IMR-90 (cell line): ENCODE measurements at regions not wholly inside any gene's neighbourhood (a gene's known extent, or its start where the extent isn't known, plus 50 kb on each side); places are given as distances from the start of the nearest gene placed in this dataset.

Experiments used
- ATAC-seq: fragments of 200-7000 bp; cut with Tn5 transposase; 2 replicates; pipeline ENCODE4 v1.9.1; 2020; ENCODE audit warnings: low read depth, mild to moderate bottlenecking, moderate library complexity
- BruUV-seq: library from RNA; stranded (reverse); fragments of 400-500 nt; replicated peaks from 2 replicates; lab custom pipeline; 2021; lab: Mats Ljungman, UMichigan
- CTCF ChIA-PET: fragments of 300-600 bp; formaldehyde crosslinking; extraction: SDS; loops from one replicate; lab custom pipeline; 2021; ENCODE audit warnings: antibody characterized with exemption; lab: Yijun Ruan, JAX
- POLR2A ChIA-PET: fragments of 300-600 bp; sonication (Branson Sonifier 250); formaldehyde crosslinking; loops from one replicate; lab custom pipeline; 2022; ENCODE audit warnings: antibody characterized with exemption; ENCODE audit not compliant: unreplicated experiment; lab: Charles Lee
- DNase-seq: peaks from one replicate; pipeline ENCODE4 v3.0.0; 2013
- H2AFZ ChIP-seq: replicated peaks from 2 replicates; pipeline ENCODE3; 2013; ENCODE audit warnings: low read length, mild to moderate bottlenecking; ENCODE audit not compliant: poor library complexity
- H2AK5ac ChIP-seq: 2 replicates; pipeline ENCODE4 v1.6.1; 2013; ENCODE audit warnings: low read depth, low read length, inconsistent platforms
- H2AK9ac ChIP-seq: replicated peaks from 2 replicates; pipeline ENCODE3; 2013; ENCODE audit warnings: mild to moderate bottlenecking, low read depth, low read length, moderate library complexity; ENCODE audit not compliant: poor library complexity
- H2BK120ac ChIP-seq: 2 replicates; pipeline ENCODE4 v1.6.1; 2013; ENCODE audit warnings: low read depth, low read length, inconsistent platforms
- H2BK15ac ChIP-seq: 3 replicates; pipeline ENCODE4 v1.6.1; 2013; ENCODE audit warnings: low read depth, low read length, inconsistent platforms
- H2BK20ac ChIP-seq: 2 replicates; pipeline ENCODE4 v1.6.1; 2013; ENCODE audit warnings: low read depth, mild to moderate bottlenecking, inconsistent platforms, low read length, moderate library complexity
- H2BK5ac ChIP-seq: 2 replicates; pipeline ENCODE4 v1.6.1; 2013; ENCODE audit warnings: mild to moderate bottlenecking, low read depth, low read length, inconsistent platforms; ENCODE audit not compliant: poor library complexity, severe bottlenecking
- H3K14ac ChIP-seq: replicated peaks from 2 replicates; pipeline ENCODE4 v1.6.1; 2013; ENCODE audit warnings: low read depth, low read length, inconsistent platforms
- H3K18ac ChIP-seq: 2 replicates; pipeline ENCODE4 v1.6.1; 2013; ENCODE audit warnings: low read depth, low read length, control low read depth
- H3K23ac ChIP-seq: 2 replicates; pipeline ENCODE4 v1.6.1; 2013; ENCODE audit warnings: low read depth, low read length, inconsistent platforms
- H3K27ac ChIP-seq: 2 replicates; pipeline ENCODE4 v1.5.1; 2013; ENCODE audit warnings: mild to moderate bottlenecking, control low read depth, low read length; ENCODE audit not compliant: insufficient read depth
- H3K27me3 ChIP-seq: 2 replicates; pipeline ENCODE4 v1.6.1; 2013; ENCODE audit warnings: low read length; ENCODE audit not compliant: control insufficient read depth, insufficient read depth
- H3K36me3 ChIP-seq: 2 replicates; pipeline ENCODE4 v1.6.1; 2013; ENCODE audit warnings: low read length, mixed read lengths; ENCODE audit not compliant: control insufficient read depth, insufficient read depth
- H3K4ac ChIP-seq: 2 replicates; pipeline ENCODE4 v1.6.1; 2013; ENCODE audit warnings: low read depth, low read length, inconsistent platforms
- H3K4me1 ChIP-seq: 2 replicates; pipeline ENCODE4 v1.6.1; 2013; ENCODE audit warnings: low read length, mixed read lengths; ENCODE audit not compliant: control insufficient read depth, insufficient read depth
- H3K4me2 ChIP-seq: 2 replicates; pipeline ENCODE4 v1.6.1; 2013; ENCODE audit warnings: low read depth, mild to moderate bottlenecking, control low read depth, low read length, moderate library complexity
- H3K4me3 ChIP-seq: 2 replicates; pipeline ENCODE4 v1.5.1; 2013; ENCODE audit warnings: low read depth, mild to moderate bottlenecking, control low read depth, low read length, moderate library complexity; ENCODE audit not compliant: insufficient read depth
- H3K56ac ChIP-seq: 2 replicates; pipeline ENCODE4 v1.6.1; 2013; ENCODE audit warnings: low read length, inconsistent platforms; ENCODE audit not compliant: insufficient read depth; ENCODE audit errors: extremely low read depth
- H3K79me1 ChIP-seq, 2 experiments: 2 replicates each; pipeline ENCODE4 v1.6.1; 2013; ENCODE audit warnings: low read length in 2 of 2, inconsistent platforms in 1 of 2, low read depth in 1 of 2
- H3K9ac ChIP-seq: 2 replicates; pipeline ENCODE4 v1.6.1; 2013; ENCODE audit warnings: low read depth, low read length, control low read depth
- H3K9me1 ChIP-seq: 2 replicates; pipeline ENCODE4 v1.6.1; 2013; ENCODE audit warnings: low read length, inconsistent platforms; ENCODE audit not compliant: insufficient read depth
- H3K9me3 ChIP-seq: 2 replicates; pipeline ENCODE4 v1.6.1; 2013; ENCODE audit warnings: low read length; ENCODE audit not compliant: control insufficient read depth, insufficient read depth
- H4K20me1 ChIP-seq: 2 replicates; pipeline ENCODE4 v1.6.1; 2013; ENCODE audit warnings: low read length, inconsistent platforms; ENCODE audit not compliant: insufficient read depth
- H4K5ac ChIP-seq: 2 replicates; pipeline ENCODE4 v1.6.1; 2013; ENCODE audit warnings: mild to moderate bottlenecking, low read depth, low read length, control low read depth
- H4K8ac ChIP-seq, 2 experiments: 2 replicates each; pipeline ENCODE4 v1.6.1; 2013; ENCODE audit warnings: low read depth in 2 of 2, low read length in 2 of 2, control low read depth in 1 of 2, inconsistent platforms in 1 of 2
- H4K91ac ChIP-seq: 2 replicates; pipeline ENCODE4 v1.6.1; 2013; ENCODE audit warnings: low read depth, low read length, inconsistent platforms; ENCODE audit not compliant: insufficient read depth
- CHD1 ChIP-seq: IDR thresholded peaks from 2 replicates; pipeline ENCODE4 v1.6.1; 2012; ENCODE audit warnings: low read depth, low read length, improper control_type of control experiment
- MXI1 ChIP-seq: IDR thresholded peaks from 2 replicates; pipeline ENCODE4 v1.6.1; 2012; ENCODE audit warnings: low read depth, mild to moderate bottlenecking, low read length, moderate library complexity, borderline replicate concordance
- SMC3 ChIP-seq: fragments of 150-350 bp; IDR thresholded peaks from 2 replicates; pipeline ENCODE4 v1.6.1; 2016; ENCODE audit warnings: low read depth, mild to moderate bottlenecking, antibody characterized with exemption, low read length, moderate library complexity
- WGBS, 2 experiments: methylation state at CpG; one replicate each; pipeline versions ENCODE4 v1.1.5 to v1.1.7; 2013; ENCODE audit warnings: missing lambda C conversion rate in 2 of 2; ENCODE audit not compliant: insufficient read length in 1 of 2; ENCODE audit errors: extremely low coverage in 2 of 2; 5-methylcytosine and 5-hydroxymethylcytosine counted together
- dilution Hi-C: fragments of 300-500 bp; cut with HindIII; formaldehyde crosslinking; loops from one replicate; pipeline ENCODE4 v1.14.3; 2018; ENCODE audit warnings: low sequenced_read_pairs; ENCODE audit not compliant: unreplicated experiment
- in situ Hi-C: fragments of 300-500 bp; cut with MboI; formaldehyde crosslinking; loops from 3 replicates; pipeline ENCODE4 v1.14.3; 2019; ENCODE audit warnings: low sequenced_read_pairs, inconsistent platforms, mixed read lengths
- intact Hi-C: fragments of 100-400 bp; cut with micrococcal nuclease; formaldehyde crosslinking; loops from 2 replicates; pipeline ENCODE4 v1.10.0; 2022
- TF ChIP-seq, protein P1 (sequence below): fragments of 150-350 bp; IDR thresholded peaks from 2 replicates; pipeline ENCODE4 v1.6.1; 2016; ENCODE audit warnings: low read depth, mild to moderate bottlenecking, low read length, moderate library complexity, borderline replicate concordance

DNA sequence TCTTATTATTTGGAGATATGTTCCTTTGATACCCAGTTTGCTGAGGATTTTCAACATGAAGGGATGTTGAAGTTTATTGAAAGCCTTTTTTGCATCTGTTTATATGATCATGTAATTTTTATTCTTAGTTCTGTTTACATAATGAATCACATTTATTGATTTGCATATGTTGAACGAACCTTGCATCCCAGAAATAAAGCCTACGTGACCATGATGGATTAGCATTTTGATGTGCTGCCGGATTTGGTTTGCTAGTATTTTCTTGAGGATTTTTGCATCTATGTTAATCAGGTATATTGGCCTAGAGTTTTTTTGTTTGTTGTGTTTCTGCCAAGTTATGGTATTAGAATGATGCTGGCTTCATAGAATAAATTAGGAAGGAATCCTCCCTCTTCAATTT, 161.4 kb upstream of the ITGA1 start:
- CTCF ChIA-PET = no interaction called here
- H2AK5ac ChIP-seq = no peak overlapping the region
- no peak overlapping the region for H3K4me2 ChIP-seq
- H3K27ac ChIP-seq = no peak overlapping the region
- BruUV-seq = no TSS peak
- H4K5ac ChIP-seq = no peak overlapping the region
- intact Hi-C loops (no loop called here), in situ Hi-C loops (no loop called here), dilution Hi-C loops (no loop called here)
- no peaks in the 10 kb centered on the region for H3K27me3 ChIP-seq
- H3K4ac ChIP-seq = no peak overlapping the region
- ATAC-seq (no peak), DNase-seq (no peak)
- H2AK9ac ChIP-seq = no peak overlapping the region
- no peak overlapping the region for H3K14ac ChIP-seq
- no peak overlapping the region for H2BK120ac ChIP-seq
- POLR2A ChIA-PET = no interaction called here
- no peak overlapping the region for H2BK15ac ChIP-seq
- H3K4me3 ChIP-seq = no peak overlapping the region
- H2BK20ac ChIP-seq = no peak overlapping the region
- no peak overlapping the region for H3K18ac ChIP-seq
- H3K9me1 ChIP-seq = no peaks in the 10 kb centered on the region
- H3K56ac ChIP-seq = no peak overlapping the region
- no peak overlapping the region for H2BK5ac ChIP-seq
- TF ChIP-seq, protein P1, sequence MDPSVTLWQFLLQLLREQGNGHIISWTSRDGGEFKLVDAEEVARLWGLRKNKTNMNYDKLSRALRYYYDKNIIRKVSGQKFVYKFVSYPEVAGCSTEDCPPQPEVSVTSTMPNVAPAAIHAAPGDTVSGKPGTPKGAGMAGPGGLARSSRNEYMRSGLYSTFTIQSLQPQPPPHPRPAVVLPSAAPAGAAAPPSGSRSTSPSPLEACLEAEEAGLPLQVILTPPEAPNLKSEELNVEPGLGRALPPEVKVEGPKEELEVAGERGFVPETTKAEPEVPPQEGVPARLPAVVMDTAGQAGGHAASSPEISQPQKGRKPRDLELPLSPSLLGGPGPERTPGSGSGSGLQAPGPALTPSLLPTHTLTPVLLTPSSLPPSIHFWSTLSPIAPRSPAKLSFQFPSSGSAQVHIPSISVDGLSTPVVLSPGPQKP = no peak
- no peak for TF ChIP-seq CHD1
- TF ChIP-seq SMC3 = no peak
- no peak for TF ChIP-seq MXI1
- no peaks in the 10 kb centered on the region for H3K9me3 ChIP-seq
- no peaks in the 10 kb centered on the region for H3K79me1 ChIP-seq
- no peak overlapping the region for H2AFZ ChIP-seq
- H3K36me3 ChIP-seq = no peaks in the 10 kb centered on the region
- no peak overlapping the region for H4K91ac ChIP-seq
- no peaks in the 10 kb centered on the region for H3K4me1 ChIP-seq
- H3K23ac ChIP-seq = no peak overlapping the region
- no peak overlapping the region for H3K9ac ChIP-seq
- no peak overlapping the region for H4K8ac ChIP-seq
- WGBS, 2 experiments = no CpG with 5 or more reads among the region's 3 CpGs
- H4K20me1 ChIP-seq = no peaks in the 10 kb centered on the region
